ENCODE measurements at regions not wholly inside any gene's neighbourhood (a gene's known extent, or its start where the extent isn't known, plus 50 kb on each side); places are given as distances from the start of the nearest gene placed in this dataset.

- TF ChIP-seq POLR2A (IDR thresholded peaks at IDR 0.05) (no peak), CTCF (IDR thresholded peaks at IDR 0.05) (no peak)
Measured at GRCh38 chr11:134823970-134824369, 411.9 kb upstream of the B3GAT1 start.

Data from sigmoid colon (tissue), 3 donors.